ENCODE measurements at regions not wholly inside any gene's neighbourhood (a gene's known extent, or its start where the extent isn't known, plus 50 kb on each side); places are given as distances from the start of the nearest gene placed in this dataset.

GRCh38 chr6:105714846-105715245 lies 312.0 kb upstream of the PREP start:
- no peak for TF ChIP-seq POLR2A (IDR thresholded peaks at IDR 0.05; ENCODE audit: extremely low read depth, insufficient read length)
- no peak for TF ChIP-seq CTCF (IDR thresholded peaks at IDR 0.05; ENCODE audit: low read depth, low read length)
- TF ChIP-seq MYC (IDR thresholded peaks at IDR 0.05; ENCODE audit: low read depth, low read length) = no peak
- TF ChIP-seq MAX (IDR thresholded peaks at IDR 0.05; ENCODE audit: low read depth, low read length) = no peak
